Right lobe of liver (tissue), 4 donors: ENCODE measurements at regions not wholly inside any gene's neighbourhood (a gene's known extent, or its start where the extent isn't known, plus 50 kb on each side); places are given as distances from the start of the nearest gene placed in this dataset.

Source experiments
- CTCF ChIP-seq, 4 donors: fragments of 200-600 bp in 3 of 4; fragments of 450-650 bp in 1 of 4; IDR thresholded peaks; one replicate each; pipeline versions ENCODE4 v1.5.1 to v1.8.0; 2016 to 2022; ENCODE audit warnings: antibody characterized with exemption in 4 of 4, mild to moderate bottlenecking in 2 of 4
- POLR2A ChIP-seq: fragments of 450-650 bp; IDR thresholded peaks from one replicate; pipeline ENCODE4 v1.6.1; 2017; ENCODE audit warnings: antibody characterized with exemption, mild to moderate bottlenecking
- donor health status: DM: no; HTN: no; CAD: no.
- donor health status: DM: no; HTN: no; CAD: no.
- donor health status: DM: no; HTN: yes; CAD: no.

- TF ChIP-seq CTCF (IDR thresholded peaks at IDR 0.05) (no peak), POLR2A (no peak)
Observed at GRCh38 chr2:142347751-142348150, 216.9 kb upstream of the LRP1B start.
